ENCODE measurements at regions not wholly inside any gene's neighbourhood (a gene's known extent, or its start where the extent isn't known, plus 50 kb on each side); places are given as distances from the start of the nearest gene placed in this dataset.

- TF ChIP-seq POLR2A (IDR thresholded peaks at IDR 0.05; ENCODE audit: low read length) (no peak), EP300 (IDR thresholded peaks at IDR 0.05) (no peak), MYC (IDR thresholded peaks at IDR 0.05; ENCODE audit: borderline replicate concordance, low read length) (no peak), REST (IDR thresholded peaks at IDR 0.05) (no peak), RCOR1 (IDR thresholded peaks at IDR 0.05; ENCODE audit: low read depth, low read length) (no peak)
- TF ChIP-seq, protein P1, sequence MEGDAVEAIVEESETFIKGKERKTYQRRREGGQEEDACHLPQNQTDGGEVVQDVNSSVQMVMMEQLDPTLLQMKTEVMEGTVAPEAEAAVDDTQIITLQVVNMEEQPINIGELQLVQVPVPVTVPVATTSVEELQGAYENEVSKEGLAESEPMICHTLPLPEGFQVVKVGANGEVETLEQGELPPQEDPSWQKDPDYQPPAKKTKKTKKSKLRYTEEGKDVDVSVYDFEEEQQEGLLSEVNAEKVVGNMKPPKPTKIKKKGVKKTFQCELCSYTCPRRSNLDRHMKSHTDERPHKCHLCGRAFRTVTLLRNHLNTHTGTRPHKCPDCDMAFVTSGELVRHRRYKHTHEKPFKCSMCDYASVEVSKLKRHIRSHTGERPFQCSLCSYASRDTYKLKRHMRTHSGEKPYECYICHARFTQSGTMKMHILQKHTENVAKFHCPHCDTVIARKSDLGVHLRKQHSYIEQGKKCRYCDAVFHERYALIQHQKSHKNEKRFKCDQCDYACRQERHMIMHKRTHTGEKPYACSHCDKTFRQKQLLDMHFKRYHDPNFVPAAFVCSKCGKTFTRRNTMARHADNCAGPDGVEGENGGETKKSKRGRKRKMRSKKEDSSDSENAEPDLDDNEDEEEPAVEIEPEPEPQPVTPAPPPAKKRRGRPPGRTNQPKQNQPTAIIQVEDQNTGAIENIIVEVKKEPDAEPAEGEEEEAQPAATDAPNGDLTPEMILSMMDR (IDR thresholded peaks at IDR 0.05), result no peak
Observed at GRCh38 chrX:147733369-147733768, 178.3 kb upstream of the FMR1 start.

Measured in A549 (cell line).